Thyroid gland (tissue), 4 donors: ENCODE measurements at regions not wholly inside any gene's neighbourhood (a gene's known extent, or its start where the extent isn't known, plus 50 kb on each side); places are given as distances from the start of the nearest gene placed in this dataset.
"Not testable (repeated sequence)": the region's sequence is repeated elsewhere in the genome, so short reads cannot be mapped to it uniquely, and the experiment has no call there.

Experiments used
- DNase-seq, 2 donors: peaks; one replicate each; pipeline ENCODE4 v3.0.0-alpha.2; 2019
- H3K27ac ChIP-seq, 3 donors: fragments of 200-600 bp; sonication (generic); 1 replicate in 2 of 3; 2 replicates in 1 of 3; pipeline ENCODE4 v1.5.1; 2016 to 2019; ENCODE audit warnings: mild to moderate bottlenecking in 1 of 3, moderate library complexity in 1 of 3
- H3K27me3 ChIP-seq: fragments of 200-600 bp; sonication (generic); one replicate; pipeline ENCODE4 v1.5.1; 2019
- H3K36me3 ChIP-seq, 2 donors: fragments of 200-600 bp; sonication (generic); one replicate each; pipeline ENCODE4 v1.5.1; 2016 to 2019
- H3K4me1 ChIP-seq, 2 donors: fragments of 200-600 bp; sonication (generic); one replicate each; pipeline ENCODE4 v1.5.1; 2017 to 2019
- H3K4me3 ChIP-seq, 3 donors: fragments of 200-600 bp; sonication (generic); replicated peaks in 1 of 3; 1 replicate in 2 of 3; 2 replicates in 1 of 3; pipeline ENCODE4 v1.5.1; 2016; ENCODE audit warnings: mild to moderate bottlenecking in 1 of 3
- H3K9me3 ChIP-seq: fragments of 200-600 bp; sonication (generic); one replicate; pipeline ENCODE4 v1.5.1; 2017
- POLR2A ChIP-seq, 2 donors: fragments of 450-650 bp; IDR thresholded peaks; one replicate each; pipeline ENCODE4 v1.6.1; 2017; ENCODE audit warnings: antibody characterized with exemption in 2 of 2, mild to moderate bottlenecking in 2 of 2, moderate library complexity in 1 of 2
- WGBS, 2 donors: methylation state at CpG; one replicate each; pipeline ENCODE4 v1.1.5; 2017; 5-methylcytosine and 5-hydroxymethylcytosine counted together
- intact Hi-C: fragments of 100-400 bp; cut with DNase I; formaldehyde crosslinking; loops from one replicate; pipeline ENCODE4 v1.15.1; 2023
- TF ChIP-seq, protein P1 (sequence below), 6 experiments: fragments of 200-600 bp in 3 of 6; fragments of 450-650 bp in 3 of 6; sonication (generic) in 3 of 6; IDR thresholded peaks; one replicate each; pipeline ENCODE4 v1.5.1; 2016 to 2019; ENCODE audit warnings: antibody characterized with exemption in 6 of 6, mild to moderate bottlenecking in 2 of 6, inconsistent platforms in 1 of 6, moderate library complexity in 1 of 6

DNA sequence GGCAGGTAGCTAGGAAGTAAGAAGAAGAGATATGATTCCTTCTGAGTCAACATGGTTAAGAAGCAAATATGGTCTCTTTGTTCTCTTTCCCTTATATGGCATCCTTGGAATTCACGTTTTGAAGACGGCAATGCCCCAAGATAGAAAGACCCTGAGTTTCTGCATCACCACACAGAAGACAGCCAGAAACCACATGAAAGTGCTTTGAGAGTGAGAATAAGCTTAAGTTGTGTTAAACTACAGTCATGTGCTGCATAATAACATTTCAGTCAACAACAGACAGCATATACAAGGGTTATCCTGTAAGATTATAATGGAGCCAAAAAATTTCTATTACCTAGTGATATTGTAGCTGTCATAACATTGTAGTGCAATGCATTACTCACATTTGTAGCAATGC lies 89.9 kb upstream of the STEAP1 start:
- no peak for DNase-seq
- WGBS, 2 donors: 92 to 94% methylated on average over 2 of the region's 2 CpGs
- intact Hi-C loops: no loop called here

DNA sequence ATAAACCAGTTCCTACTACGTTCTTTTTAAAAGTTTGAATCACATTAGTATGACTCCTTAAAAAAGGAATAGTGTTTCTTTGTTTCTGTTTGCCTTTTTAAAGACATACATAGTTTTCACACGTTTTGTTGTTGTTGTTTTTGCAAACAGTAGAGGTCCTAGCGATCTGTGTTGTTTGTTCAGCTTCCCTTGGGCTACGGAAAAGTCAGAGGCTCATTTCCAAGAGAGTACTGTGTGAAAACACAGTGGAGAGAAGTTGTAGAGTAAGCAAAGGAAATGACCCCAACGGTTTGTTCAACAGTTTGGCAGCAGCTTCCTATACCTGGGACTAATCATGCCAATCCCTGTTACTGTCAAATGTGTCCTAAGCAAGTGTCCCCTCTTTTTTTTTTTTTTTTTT lies 87.1 kb upstream of the STEAP1 start:
- no peak overlapping the region for H3K27ac ChIP-seq
- H3K4me3 ChIP-seq: no peak overlapping the region
- 7 to 9% methylated on average over 5 of the region's 5 CpGs for WGBS, 2 donors
- no peaks in the 10 kb centered on the region for H3K36me3 ChIP-seq
- H3K9me3 ChIP-seq: no peaks in the 10 kb centered on the region
- intact Hi-C loops: no loop called here
- H3K4me1 ChIP-seq: no peaks in the 10 kb centered on the region
- H3K27me3 ChIP-seq: no peaks in the 10 kb centered on the region
- TF ChIP-seq, protein P1, sequence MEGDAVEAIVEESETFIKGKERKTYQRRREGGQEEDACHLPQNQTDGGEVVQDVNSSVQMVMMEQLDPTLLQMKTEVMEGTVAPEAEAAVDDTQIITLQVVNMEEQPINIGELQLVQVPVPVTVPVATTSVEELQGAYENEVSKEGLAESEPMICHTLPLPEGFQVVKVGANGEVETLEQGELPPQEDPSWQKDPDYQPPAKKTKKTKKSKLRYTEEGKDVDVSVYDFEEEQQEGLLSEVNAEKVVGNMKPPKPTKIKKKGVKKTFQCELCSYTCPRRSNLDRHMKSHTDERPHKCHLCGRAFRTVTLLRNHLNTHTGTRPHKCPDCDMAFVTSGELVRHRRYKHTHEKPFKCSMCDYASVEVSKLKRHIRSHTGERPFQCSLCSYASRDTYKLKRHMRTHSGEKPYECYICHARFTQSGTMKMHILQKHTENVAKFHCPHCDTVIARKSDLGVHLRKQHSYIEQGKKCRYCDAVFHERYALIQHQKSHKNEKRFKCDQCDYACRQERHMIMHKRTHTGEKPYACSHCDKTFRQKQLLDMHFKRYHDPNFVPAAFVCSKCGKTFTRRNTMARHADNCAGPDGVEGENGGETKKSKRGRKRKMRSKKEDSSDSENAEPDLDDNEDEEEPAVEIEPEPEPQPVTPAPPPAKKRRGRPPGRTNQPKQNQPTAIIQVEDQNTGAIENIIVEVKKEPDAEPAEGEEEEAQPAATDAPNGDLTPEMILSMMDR (IDR thresholded peaks at IDR 0.05): no peak
- no peak for TF ChIP-seq POLR2A (IDR thresholded peaks at IDR 0.05)
- no peak for DNase-seq

More for the DNA sequence above, 89.9 kb upstream of the STEAP1 start:
- no peaks in the 10 kb centered on the region for H3K4me1 ChIP-seq
- H3K4me3 ChIP-seq: no peak overlapping the region
- no peaks in the 10 kb centered on the region for H3K27me3 ChIP-seq
- H3K36me3 ChIP-seq: no peaks in the 10 kb centered on the region
- no peak overlapping the region for H3K27ac ChIP-seq
- H3K9me3 ChIP-seq: no peaks in the 10 kb centered on the region
- TF ChIP-seq, protein P1 (IDR thresholded peaks at IDR 0.05): no peak
- no peak for TF ChIP-seq POLR2A (IDR thresholded peaks at IDR 0.05)

DNA sequence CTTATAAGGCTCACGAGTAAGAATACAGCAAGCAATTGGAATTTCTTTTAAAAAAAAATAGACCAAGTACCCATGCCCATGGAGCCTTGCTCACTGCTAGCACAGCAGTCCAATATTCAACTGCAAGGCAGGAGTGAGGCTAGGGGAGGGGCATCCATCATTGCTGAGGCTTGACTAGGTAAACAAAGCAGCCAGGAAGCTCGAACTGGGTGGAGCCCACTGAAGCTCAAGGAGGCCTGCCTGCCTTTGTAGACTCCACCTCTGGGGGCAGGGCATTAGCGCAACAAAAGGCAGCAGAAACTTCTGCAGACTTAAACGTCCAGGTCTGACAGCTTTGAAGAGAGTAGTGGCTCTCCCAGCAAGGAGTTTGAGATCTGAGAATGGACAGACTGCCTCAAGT lies 84.0 kb upstream of the STEAP1 start:
- 47 to 63% methylated on average over 2 to 4 of the region's 4 CpGs for WGBS, 2 donors
- H3K36me3 ChIP-seq, H3K4me1 ChIP-seq, intact Hi-C loops, H3K27ac ChIP-seq, H3K27me3 ChIP-seq, H3K4me3 ChIP-seq, H3K9me3 ChIP-seq, DNase-seq: not testable (repeated sequence)

DNA sequence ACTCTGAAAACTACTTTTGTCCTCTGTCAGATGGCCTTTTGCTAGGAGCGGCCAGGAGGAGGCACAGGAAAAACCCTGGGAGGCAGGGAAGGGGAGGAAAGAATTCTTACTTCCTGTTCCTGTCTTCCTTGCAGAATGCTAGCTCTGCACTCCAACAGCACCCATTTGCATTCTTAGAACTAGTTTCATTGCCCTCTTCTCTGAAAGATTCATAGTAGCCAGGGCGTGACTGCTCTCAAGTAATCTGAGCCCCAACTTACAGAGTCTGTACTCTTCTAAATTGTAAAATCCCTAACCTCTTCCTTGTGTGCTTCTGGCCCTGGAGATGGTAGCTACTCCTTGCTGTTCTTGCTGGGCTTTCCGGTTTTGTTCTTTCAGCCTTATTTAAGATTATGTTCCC lies 75.3 kb upstream of the STEAP1 start:
- 67 to 76% methylated on average over 3 of the region's 3 CpGs for whole genome bisulfite sequencing, 2 donors
- no peaks in the 10 kb centered on the region for H3K4me1 ChIP-seq
- no peak for DNase-seq
- TF ChIP-seq, protein P1 (IDR thresholded peaks at IDR 0.05): no peak
- TF ChIP-seq POLR2A (IDR thresholded peaks at IDR 0.05): no peak
- no peaks in the 10 kb centered on the region for H3K27me3 ChIP-seq
- H3K4me3 ChIP-seq: no peak overlapping the region
- H3K27ac ChIP-seq: no peak overlapping the region
- intact Hi-C loops: no loop called here
- H3K9me3 ChIP-seq: no peaks in the 10 kb centered on the region
- H3K36me3 ChIP-seq: no peaks in the 10 kb centered on the region

DNA sequence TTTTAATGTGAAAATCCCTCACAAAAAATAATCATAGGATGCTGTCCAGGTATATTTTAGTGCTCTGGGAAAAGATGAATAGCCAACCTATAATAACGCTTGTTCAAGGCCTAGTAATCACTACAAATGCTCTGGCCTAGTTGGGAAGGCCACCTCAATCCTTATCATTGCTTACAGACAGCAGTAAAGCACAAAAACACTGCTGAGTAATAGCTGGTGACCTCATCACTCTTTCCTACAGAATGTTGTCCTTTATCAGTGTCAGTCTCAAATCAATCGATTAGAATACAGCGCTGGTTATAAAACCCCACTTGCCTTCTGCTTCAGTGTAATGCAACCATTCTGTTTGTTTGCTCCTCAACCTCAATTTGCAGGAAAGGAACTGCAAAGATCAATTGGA lies 72.6 kb upstream of the STEAP1 start:
- WGBS, 2 donors: 94 to 97% methylated on average over 3 of the region's 3 CpGs
- H3K27ac ChIP-seq: no peak overlapping the region
- no peak overlapping the region for H3K4me3 ChIP-seq
- H3K4me1 ChIP-seq: no peaks in the 10 kb centered on the region
- no peaks in the 10 kb centered on the region for H3K9me3 ChIP-seq
- no peaks in the 10 kb centered on the region for H3K36me3 ChIP-seq
- DNase-seq: no peak
- no peaks in the 10 kb centered on the region for H3K27me3 ChIP-seq
- intact Hi-C loops: no loop called here
- TF ChIP-seq, protein P1 (IDR thresholded peaks at IDR 0.05): no peak
- no peak for TF ChIP-seq POLR2A (IDR thresholded peaks at IDR 0.05)

DNA sequence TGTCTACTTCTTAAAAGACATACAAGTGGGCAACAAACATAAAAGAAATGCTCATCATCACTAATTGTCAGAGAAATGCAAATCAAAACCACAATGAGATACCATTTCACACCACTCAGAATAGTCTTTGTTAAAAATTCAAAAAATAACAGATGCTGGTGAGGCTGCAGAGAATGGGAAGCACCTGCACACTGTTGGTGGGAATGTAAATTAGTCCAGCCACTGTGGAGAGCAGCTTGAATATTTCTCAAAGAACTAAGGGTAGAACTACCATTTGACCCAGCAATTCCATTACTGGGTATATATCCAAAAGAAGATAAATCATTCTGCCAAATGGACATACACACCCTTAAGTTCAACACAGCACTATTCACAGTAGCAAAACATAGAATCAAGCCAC lies 61.8 kb upstream of the STEAP1 start:
- DNase-seq: no peak
- H3K4me3 ChIP-seq: no peak overlapping the region
- H3K27me3 ChIP-seq: no peaks in the 10 kb centered on the region
- H3K4me1 ChIP-seq: no peaks in the 10 kb centered on the region
- intact Hi-C loops: no loop called here
- H3K27ac ChIP-seq: no peak overlapping the region
- H3K9me3 ChIP-seq: no peaks in the 10 kb centered on the region
- H3K36me3 ChIP-seq: no peaks in the 10 kb centered on the region
- TF ChIP-seq, protein P1 (IDR thresholded peaks at IDR 0.05): no peak
- TF ChIP-seq POLR2A (IDR thresholded peaks at IDR 0.05): no peak
